PC-9 (cell line): ENCODE measurements at regions not wholly inside any gene's neighbourhood (a gene's known extent, or its start where the extent isn't known, plus 50 kb on each side); places are given as distances from the start of the nearest gene placed in this dataset.

Experiments used
- CTCF ChIP-seq: fragments of 200-600 bp; sonication (generic); conservative IDR thresholded peaks from 2 replicates; pipeline ENCODE4 v1.6.1; 2017; ENCODE audit warnings: mixed run types, antibody characterized with exemption, mild to moderate bottlenecking, moderate library complexity
- EZH2 ChIP-seq: fragments of 200-600 bp; sonication (generic); IDR thresholded peaks from 2 replicates; pipeline ENCODE4 v1.8.0; 2017; ENCODE audit warnings: antibody characterized with exemption, low read depth

GRCh38 chr18:56483386-56483785 is 155.0 kb downstream of the TXNL1 start:
- no peak for TF ChIP-seq EZH2
- TF ChIP-seq CTCF, result no peak
